ENCODE measurements at regions not wholly inside any gene's neighbourhood (a gene's known extent, or its start where the extent isn't known, plus 50 kb on each side); places are given as distances from the start of the nearest gene placed in this dataset.

DNA sequence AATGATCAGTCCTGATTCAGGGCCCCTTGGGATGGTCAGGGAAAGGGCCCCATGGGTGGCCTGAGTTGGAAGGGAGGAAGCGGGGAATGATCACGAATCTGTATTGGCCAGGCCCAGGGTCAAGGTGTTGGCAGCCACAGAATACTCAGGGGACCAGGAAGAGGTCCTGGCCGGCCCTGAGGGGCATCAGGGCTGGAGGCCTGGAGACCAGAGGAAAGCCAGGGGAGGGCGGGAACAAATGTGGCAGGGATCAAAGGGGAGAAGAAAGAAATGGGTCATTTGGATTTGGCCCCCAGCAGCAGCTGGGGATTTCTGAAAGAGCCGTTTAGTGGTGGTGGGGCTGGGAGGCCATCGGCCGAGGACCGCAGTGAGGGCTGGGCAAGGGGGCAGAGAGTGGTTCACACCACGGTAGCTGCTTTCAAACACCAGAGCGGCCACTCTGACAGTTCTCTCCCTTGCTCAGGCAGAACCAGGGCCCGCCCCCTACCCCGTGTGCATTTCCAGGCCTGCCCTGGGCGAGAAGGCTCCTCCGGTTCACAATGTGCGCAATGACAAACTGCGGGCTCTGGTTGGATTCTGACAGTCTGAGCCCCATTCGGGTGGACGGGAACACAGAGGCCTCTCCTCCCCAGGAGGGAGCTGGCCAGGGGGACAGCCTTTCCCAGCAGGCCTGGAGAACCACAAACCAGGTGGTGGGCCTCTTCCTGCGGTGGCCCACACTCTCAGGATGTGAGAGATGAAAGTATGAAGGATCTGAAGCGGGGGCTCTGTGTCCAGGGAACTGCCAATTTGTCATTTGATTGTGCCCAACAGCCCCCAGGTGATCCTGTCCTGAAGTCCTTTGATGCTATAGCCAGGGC is 220.3 kb upstream of the IER5L start:
- no peaks in the 10 kb centered on the region for H3K27me3 Mint-ChIP-seq (ENCODE audit: insufficient read depth, unreplicated experiment)
- H3K4me3 Mint-ChIP-seq (ENCODE audit: unreplicated experiment) = no peak overlapping the region
- DNase-seq (ENCODE audit: unreplicated experiment) = no peak
- H3K9me3 Mint-ChIP-seq (ENCODE audit: unreplicated experiment) = no peaks in the 10 kb centered on the region
- no peak overlapping the region for H3K27ac Mint-ChIP-seq (ENCODE audit: low read depth, unreplicated experiment)
- H3K36me3 Mint-ChIP-seq (ENCODE audit: insufficient read depth, unreplicated experiment) = no peaks in the 10 kb centered on the region
- TF ChIP-seq, protein P1, sequence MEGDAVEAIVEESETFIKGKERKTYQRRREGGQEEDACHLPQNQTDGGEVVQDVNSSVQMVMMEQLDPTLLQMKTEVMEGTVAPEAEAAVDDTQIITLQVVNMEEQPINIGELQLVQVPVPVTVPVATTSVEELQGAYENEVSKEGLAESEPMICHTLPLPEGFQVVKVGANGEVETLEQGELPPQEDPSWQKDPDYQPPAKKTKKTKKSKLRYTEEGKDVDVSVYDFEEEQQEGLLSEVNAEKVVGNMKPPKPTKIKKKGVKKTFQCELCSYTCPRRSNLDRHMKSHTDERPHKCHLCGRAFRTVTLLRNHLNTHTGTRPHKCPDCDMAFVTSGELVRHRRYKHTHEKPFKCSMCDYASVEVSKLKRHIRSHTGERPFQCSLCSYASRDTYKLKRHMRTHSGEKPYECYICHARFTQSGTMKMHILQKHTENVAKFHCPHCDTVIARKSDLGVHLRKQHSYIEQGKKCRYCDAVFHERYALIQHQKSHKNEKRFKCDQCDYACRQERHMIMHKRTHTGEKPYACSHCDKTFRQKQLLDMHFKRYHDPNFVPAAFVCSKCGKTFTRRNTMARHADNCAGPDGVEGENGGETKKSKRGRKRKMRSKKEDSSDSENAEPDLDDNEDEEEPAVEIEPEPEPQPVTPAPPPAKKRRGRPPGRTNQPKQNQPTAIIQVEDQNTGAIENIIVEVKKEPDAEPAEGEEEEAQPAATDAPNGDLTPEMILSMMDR (IDR thresholded peaks at IDR 0.05; ENCODE audit: unreplicated experiment) = no peak
- ChIA-PET POLR2A (no interaction called here), CTCF (interaction anchor here (0.6 kb wide), 1 partner anchor 18 kb away, joined by 4 read pairs; no protein-coding TSS in a partner anchor)
- intact Hi-C loops (cut with micrococcal nuclease) = no loop called here
- no peaks in the 10 kb centered on the region for H3K4me1 Mint-ChIP-seq (ENCODE audit: insufficient read depth, unreplicated experiment)
- BruUV-seq (replicated peaks) = no TSS peak

DNA sequence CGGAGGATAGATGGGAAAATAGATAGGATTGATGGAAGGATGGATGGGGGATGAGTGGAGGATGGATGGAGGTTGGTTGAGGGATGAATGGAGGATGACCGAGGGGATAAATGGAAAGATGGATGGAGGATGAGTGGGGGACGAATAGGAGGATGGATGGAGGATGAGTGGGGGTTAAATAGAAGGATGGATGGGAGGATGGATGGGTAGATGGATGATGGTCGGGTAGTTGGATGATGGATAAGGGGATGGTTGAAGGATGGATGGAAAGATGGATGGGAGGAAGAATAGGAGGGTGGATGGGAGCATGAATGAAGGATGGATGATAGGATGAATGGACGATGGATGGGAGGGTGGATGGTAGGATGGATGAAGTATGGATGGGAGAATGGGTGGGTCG is 219.3 kb upstream of the IER5L start:
- no TSS peak for BruUV-seq (replicated peaks)
- TF ChIP-seq, protein P1 (IDR thresholded peaks at IDR 0.05; ENCODE audit: unreplicated experiment) = no peak
- ChIA-PET CTCF (no interaction called here), POLR2A (no interaction called here)
- no peaks in the 10 kb centered on the region for H3K36me3 Mint-ChIP-seq (ENCODE audit: insufficient read depth, unreplicated experiment)
- no peak overlapping the region for H3K27ac Mint-ChIP-seq (ENCODE audit: low read depth, unreplicated experiment)
- H3K4me1 Mint-ChIP-seq (ENCODE audit: insufficient read depth, unreplicated experiment) = no peaks in the 10 kb centered on the region
- DNase-seq (ENCODE audit: unreplicated experiment) = no peak
- intact Hi-C loops (cut with micrococcal nuclease) = no loop called here
- no peaks in the 10 kb centered on the region for H3K9me3 Mint-ChIP-seq (ENCODE audit: unreplicated experiment)
- H3K27me3 Mint-ChIP-seq (ENCODE audit: insufficient read depth, unreplicated experiment) = no peaks in the 10 kb centered on the region
- H3K4me3 Mint-ChIP-seq (ENCODE audit: unreplicated experiment) = no peak overlapping the region

DNA sequence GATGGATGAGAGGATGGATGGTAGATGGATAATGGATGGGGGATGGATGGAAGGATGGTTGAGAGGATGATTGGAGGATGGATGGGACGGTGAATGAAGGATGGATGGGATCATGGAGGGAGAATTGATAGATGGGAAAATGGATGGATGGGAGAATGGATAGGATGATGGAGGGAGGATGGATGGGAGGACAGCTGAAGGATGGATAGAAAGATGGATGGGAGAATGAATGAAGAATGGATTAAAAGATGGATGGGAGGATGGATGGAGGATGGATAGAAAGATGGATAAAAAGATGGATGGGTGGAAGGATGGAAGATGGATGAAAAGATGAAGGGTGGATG is 218.3 kb upstream of the IER5L start:
- Mint-ChIP-seq H3K27ac (ENCODE audit: low read depth, unreplicated experiment) (no peak overlapping the region), H3K9me3 (ENCODE audit: unreplicated experiment) (no peaks in the 10 kb centered on the region), H3K4me3 (ENCODE audit: unreplicated experiment) (no peak overlapping the region), H3K4me1 (ENCODE audit: insufficient read depth, unreplicated experiment) (no peaks in the 10 kb centered on the region), H3K27me3 (ENCODE audit: insufficient read depth, unreplicated experiment) (no peaks in the 10 kb centered on the region), H3K36me3 (ENCODE audit: insufficient read depth, unreplicated experiment) (no peaks in the 10 kb centered on the region)
- POLR2A ChIA-PET = no interaction called here
- CTCF ChIA-PET = no interaction called here
- TF ChIP-seq, protein P1 (IDR thresholded peaks at IDR 0.05; ENCODE audit: unreplicated experiment) = no peak
- BruUV-seq (replicated peaks) = no TSS peak
- no peak for DNase-seq (ENCODE audit: unreplicated experiment)
- intact Hi-C loops (cut with micrococcal nuclease) = no loop called here

DNA sequence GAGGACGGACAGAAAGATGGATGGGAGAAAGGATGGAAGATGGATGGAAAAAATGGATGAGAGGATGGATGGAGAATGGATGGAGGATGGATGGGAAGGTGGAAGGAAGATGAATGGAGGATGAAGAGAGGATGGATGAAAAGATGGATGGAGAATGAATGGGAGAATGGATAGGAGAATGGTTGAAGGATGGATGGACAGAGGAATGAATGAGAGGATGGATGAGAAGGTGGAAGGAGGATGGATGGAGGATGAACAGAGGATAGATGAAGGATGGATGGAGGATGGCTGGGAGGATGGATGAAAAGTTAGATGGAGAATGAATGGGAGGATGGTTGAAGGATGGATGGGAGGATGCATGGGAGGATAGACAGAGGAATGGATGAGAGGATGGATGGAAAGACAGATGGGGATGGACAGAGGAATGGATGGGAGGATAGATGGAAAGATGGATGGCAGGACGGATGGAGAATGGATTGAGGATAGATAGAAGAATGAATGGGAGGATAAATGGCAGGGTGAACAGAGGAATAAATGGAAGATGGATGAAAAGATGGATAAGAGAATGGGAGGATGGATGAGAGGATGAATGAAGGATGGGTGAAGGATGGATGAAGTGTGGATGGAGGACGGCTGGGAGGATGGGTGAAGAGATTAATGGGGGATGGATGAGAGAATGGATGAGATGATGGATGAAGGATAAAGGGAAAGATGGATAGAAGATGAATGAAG is 217.7 kb upstream of the IER5L start:
- intact Hi-C loops (cut with micrococcal nuclease) = no loop called here
- TF ChIP-seq, protein P1 (IDR thresholded peaks at IDR 0.05; ENCODE audit: unreplicated experiment) = no peak
- Mint-ChIP-seq H3K27ac (ENCODE audit: low read depth, unreplicated experiment) (no peak overlapping the region), H3K36me3 (ENCODE audit: insufficient read depth, unreplicated experiment) (no peaks in the 10 kb centered on the region), H3K27me3 (ENCODE audit: insufficient read depth, unreplicated experiment) (no peaks in the 10 kb centered on the region), H3K4me1 (ENCODE audit: insufficient read depth, unreplicated experiment) (no peaks in the 10 kb centered on the region), H3K9me3 (ENCODE audit: unreplicated experiment) (no peaks in the 10 kb centered on the region), H3K4me3 (ENCODE audit: unreplicated experiment) (no peak overlapping the region)
- no peak for DNase-seq (ENCODE audit: unreplicated experiment)
- ChIA-PET POLR2A (no interaction called here), CTCF (no interaction called here)
- BruUV-seq (replicated peaks) = no TSS peak

All from MCF 10A (cell line).